ENCODE measurements at regions not wholly inside any gene's neighbourhood (a gene's known extent, or its start where the extent isn't known, plus 50 kb on each side); places are given as distances from the start of the nearest gene placed in this dataset.

DNA sequence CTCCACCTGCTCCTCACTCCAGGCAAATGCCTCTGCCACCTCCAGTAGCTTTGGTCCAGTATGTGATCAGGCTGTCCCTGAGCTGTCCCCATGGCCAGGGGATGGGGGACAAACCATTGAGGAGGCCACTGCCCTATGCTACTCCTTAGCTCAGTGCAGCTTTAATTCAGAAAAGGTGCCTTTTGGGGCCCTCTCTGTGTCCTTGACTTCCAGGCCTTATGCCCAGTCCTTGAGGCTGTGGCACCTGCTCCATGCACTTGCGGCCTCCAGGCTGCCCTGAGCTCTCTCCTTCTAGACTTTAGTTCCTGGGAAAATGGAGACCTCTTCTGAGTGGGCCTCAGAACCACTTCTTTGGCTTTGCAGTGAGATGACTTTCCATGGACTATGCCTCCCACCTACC lies 650.8 kb upstream of the CELF2 start:
- no peak for DNase-seq (ENCODE audit: low read depth)

DNA sequence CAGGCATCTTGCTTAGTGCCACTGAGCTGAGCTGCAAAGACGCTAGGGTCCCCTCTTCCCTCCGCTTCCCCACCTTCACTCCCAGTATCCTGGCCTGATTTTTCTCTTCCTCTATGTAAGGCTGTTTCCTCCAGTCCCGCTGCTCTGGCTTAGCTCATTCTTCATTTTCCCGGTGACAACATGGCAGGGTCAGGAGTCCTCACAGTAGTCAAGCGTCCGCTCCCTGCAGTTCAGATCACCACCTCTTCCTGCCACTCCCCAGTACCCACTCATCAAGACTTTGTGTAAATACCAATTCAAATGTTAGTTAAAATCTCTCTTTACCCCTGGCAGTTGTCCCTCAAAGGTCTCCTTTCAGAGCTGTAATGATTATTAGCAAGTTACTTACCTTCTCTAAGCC lies 650.4 kb upstream of the CELF2 start:
- no peak for DNase-seq (ENCODE audit: low read depth)

DNA sequence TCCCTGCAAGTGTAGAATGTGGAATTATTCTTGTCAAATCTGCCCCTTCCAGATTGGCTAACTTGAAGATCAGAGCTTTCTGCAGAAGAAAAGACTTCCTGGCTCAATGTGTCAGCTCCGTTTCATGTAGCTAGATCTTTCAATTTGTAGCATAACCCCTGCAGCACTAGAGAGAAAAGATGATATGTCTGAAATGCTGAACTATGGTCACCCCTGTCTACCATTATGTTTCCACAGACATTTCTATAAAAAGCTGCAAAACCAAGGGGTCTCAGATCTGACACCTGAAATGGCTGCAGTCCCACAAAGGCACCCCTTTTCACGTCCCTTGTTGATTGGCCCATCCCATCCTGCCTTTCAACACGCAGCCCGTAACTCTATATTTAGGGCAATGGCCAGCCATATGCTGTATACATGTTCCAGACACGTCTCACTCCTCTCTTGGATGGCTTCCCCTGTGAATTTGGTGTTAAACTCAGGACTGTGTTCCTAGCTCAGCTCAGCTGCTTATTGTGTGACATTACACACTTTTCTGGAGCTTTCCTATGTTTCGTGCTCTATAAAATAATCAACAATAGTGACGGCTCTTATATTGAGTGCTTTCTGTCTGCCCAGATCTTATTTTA lies 648.6 kb upstream of the CELF2 start:
- no peak for DNase-seq (ENCODE audit: low read depth)

DNA sequence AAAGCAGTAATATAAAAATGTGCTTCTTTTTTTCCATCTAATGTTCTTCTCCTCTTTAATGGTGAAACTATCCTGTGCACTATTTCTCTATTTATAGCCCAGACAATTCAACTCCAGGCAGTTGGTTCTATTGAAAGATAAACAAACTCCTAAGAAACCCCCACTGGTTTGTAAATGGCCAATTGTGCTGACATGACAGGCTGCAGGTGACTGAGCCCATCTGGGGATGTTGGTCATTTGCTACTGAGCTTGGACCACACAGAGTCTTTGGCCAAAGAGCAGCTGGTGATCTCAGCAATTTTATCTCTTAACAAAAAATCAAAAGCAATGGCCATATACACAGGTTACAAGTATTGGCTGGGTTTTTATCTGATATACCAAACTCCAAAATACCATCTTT lies 631.8 kb upstream of the CELF2 start:
- no peak for DNase-seq (ENCODE audit: low read depth)

DNA sequence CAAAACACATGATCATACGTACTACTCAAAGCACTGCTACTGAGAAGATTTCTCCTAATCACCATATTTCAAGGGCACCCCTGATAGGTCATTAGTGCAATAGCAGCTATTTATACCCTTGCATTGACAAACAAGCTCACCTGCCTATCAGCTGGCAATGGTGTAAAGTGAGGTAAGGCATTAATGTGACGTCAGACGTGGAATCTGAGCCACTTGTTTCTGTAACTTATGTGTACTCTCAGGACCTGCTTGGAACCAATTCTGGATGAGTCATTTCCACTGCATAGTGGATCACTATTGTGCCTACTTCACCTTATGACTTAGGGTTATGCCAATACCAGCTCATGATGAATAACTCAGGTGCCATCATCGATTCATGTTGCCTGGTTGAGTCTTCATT lies 628.5 kb upstream of the CELF2 start:
- DNase-seq (ENCODE audit: low read depth), result no peak

DNA sequence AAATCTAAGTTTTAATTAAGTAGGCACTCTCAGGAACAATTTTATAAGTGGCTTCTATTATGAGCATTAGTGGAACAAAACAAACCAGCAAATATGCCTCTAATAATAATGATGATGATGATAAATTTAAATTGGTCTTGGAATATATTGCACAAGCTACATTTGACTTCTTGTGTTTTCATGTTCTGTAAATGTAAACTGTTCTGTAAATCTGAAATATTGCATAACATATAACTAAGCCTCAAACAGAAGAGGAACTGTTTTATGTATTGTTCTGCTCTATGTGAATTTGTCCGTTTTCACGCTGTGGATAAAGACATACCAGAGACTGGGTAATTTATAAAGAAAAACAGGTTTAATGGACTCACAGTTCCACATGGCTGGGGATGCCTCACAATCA lies 625.2 kb upstream of the CELF2 start:
- DNase-seq (ENCODE audit: low read depth), result no peak

DNA sequence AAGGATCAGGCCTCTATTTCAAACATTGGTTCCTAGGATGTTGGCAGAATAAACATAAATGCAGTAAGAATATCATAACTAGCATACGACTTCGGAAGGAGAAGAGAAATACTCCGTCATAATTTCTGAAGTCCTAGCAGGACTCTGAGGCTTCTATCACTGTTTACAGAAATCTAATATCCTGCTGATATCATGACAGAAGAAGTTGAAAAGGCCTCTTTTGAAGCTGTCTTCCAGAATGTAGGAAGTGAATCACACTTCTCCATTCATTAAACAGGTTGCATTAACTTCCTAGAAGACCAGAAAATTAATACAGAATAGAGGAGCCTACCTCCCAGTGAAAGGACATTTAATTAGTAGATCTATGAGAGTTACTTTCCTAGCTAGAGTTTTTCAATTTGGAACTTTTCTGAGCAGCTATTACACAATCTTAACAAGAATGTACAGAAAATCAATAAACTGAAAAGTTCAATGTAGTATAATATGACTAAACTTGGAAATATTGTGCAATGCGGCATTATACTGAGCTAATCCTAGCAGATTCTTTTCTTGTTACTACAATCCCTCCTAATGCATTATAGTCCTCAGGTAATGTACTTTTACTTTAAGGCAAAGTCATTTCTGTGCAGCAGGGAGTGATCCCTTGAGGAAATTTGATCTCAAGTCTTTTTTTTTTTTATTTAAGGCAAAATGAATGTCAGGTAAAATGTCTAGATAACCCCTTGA lies 622.6 kb upstream of the CELF2 start:
- DNase-seq (ENCODE audit: low read depth), result no peak

DNA sequence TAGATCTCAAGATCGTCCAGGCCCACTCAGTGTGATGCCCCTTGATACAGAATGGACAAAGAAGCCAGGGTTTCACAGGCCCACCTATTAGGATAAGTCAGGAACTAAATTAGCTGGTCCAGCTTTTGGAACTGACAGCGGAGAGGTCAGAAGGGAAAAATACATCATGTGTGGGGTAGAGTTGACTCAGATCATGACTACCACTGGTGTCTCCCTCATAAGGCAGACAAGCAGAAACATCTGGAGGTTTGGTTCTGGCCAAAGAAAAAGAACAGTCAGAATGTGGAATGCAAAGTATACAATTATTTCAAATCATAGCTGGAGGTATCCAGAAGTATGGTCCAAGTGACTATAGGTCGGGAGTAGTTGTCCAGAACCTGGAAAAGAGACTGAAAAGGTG lies 621.1 kb upstream of the CELF2 start:
- DNase-seq (ENCODE audit: low read depth), result no peak

DNA sequence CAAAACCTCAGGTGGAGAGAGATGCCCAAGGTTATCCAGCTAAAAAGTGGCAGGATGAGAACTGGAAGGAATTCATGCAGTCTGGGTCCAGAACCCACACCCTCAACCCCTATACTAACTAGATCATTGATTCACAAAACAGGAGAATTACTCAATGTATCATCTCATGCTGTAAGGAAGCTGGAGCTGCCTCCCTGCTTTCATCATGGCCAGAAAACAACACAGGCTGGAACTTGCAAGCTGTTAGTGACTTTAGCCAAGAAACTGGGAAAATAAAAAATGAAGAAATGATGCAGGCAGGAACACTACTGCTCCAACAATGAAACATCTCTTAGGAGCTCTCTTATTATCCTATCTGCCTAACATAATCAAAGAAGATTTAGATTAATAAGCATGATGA lies 619.8 kb upstream of the CELF2 start:
- DNase-seq (ENCODE audit: low read depth), result no peak

DNA sequence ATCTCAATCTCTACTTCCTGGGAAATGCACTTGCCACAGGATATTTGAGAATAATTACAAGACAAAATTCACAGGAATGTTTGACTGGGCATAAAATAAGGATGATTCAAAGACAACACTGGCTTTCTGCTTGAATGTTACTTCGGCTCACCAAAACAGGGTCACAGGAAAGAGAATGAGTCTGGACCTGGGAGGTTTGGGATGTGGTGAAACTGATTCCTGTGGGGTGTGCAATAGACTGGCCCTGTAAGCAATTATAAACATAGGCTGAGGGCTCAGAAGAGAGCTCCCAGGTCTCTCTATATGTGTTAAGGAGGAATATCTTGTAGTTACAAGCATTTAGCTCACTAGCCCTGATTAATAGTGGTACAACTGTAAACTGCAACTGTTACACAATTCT lies 613.9 kb upstream of the CELF2 start:
- no peak for DNase-seq (ENCODE audit: low read depth)

DNA sequence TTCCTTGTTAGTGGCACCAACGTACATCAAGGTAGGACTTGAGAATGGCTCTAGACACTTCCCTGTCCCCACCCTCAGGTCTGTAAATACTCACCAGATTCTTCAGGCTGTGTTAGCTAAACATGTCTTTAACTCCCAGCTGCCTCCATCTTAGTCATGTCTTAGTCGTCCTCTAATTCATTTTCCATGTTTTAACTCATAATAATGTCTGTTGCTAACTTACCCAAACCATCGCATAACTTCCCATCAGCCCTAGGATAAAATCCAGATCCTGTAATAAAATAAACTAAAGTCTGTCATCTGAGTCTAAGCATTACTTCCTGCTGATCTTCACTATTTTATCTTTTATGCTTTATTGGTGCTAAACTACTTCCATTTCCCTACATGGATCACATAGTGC lies 600.0 kb upstream of the CELF2 start:
- DNase-seq (ENCODE audit: low read depth), result no peak

DNA sequence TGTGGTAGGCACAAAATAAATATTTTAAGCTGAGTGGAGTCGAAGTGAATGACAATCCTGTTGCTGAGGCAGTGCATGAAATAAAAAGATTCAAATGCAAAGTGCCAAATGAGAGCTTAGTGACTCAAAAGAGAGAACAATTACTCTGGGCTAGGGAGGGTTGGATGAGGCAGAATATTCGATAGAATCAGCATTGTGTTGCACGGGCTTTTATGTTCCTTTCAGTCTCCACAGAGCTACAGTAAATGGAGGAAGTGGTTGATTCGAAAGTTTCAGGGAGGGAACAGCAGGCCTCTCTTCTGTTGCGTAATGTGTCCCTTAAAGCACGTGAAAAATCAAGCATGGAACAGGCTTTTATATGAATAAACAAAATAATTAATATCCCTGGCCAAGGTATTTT lies 599.3 kb upstream of the CELF2 start:
- DNase-seq (ENCODE audit: low read depth), result no peak

DNA sequence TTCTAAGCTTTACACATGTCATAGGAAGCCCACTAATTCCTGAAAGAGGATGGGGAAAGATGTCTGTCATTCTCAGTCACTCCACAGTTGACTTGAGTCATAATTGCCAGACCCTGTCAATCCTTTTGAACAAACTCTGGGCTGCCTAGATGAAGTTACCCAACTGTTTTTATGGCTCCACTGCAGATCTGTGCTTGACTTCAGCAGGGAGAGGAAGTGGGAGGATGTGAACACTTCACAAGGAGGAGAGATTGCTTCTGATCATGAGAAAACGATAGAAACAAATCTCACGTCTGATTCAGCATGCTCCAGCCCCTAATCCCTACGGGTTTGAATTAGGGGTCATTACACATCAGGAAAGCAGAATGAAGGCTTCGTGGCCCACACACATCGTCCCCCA lies 596.6 kb upstream of the CELF2 start:
- no peak for DNase-seq (ENCODE audit: low read depth)

DNA sequence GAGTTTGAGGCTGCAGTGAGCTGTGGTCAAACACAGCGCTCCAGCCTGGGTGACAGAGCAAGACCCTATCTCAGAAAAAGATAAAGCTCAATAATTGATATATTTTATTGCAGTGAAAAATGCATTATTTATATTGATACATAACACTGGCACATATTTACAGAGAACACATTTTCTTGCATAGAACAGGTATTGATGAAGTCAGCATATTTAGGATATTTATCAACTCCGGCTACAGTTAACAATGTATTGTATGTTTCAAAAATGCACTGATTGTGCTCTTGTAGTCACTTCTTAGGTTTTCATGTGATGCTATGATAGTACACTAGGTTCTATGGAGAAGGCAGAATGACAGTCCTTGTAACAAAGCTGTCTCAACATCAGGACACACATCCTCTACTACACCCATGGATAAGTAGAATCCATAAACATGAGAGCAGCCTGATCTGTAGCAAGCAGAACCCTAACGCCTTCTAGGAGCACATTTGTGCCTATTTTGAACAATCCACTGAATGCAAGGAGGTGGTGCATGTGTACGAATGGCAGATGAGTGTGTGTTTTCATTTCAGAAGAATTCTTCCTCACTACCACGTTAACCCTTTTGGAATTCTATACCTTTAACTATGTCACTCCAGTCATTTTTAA lies 586.1 kb upstream of the CELF2 start:
- DNase-seq (ENCODE audit: low read depth), result no peak

DNA sequence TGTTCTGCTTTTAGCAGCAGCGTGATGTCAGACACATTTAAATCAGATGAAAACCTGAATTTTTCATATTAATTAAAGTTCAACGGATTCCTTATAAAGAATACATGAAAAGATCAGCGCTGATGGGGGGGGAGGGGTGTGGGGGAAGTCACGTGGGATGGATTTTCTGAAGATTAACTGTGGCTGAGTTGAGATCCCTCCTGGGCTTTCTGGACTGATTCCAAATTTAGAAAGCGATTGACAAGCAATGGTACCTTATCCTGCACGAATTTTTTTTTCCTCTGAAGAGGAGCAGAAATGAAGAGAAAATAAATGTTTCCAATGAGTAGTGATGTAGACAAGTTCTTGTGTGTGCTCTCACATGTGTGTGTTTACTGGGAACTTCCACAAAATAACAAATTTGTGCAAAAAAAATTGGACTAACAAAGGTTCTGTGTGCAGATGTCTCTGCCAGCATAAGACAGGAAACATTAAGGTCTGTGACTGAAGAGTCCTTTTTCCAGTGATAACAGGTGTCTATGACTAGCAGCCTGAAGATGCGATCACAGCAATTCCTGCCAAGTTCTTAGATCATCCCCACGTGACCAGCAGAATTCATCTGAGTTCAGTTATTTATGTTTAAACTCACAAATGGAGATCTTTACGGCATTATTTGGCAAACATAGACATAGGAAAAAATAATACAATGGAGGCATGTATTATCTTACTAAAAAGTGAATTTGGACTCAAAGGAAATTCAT lies 585.2 kb upstream of the CELF2 start:
- no peak for DNase-seq (ENCODE audit: low read depth)

DNA sequence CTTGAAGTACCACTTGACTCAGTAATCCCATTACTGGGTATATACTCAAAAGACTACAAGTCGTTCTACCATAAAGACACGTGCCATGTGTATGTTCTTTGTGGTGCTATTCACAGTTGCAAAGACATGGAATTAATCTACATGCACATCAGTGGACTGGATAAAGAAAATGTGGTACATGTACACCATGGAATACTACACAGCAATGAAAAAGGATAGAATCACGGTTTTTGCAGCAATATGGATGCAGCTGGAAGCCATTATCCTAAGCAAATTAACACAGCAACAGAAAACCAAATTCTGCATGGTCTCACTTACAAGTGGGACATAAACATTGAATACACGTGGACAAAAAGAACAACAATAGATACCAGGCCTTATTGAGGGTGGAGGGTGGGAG lies 583.4 kb upstream of the CELF2 start:
- no peak for DNase-seq (ENCODE audit: low read depth)

DNA sequence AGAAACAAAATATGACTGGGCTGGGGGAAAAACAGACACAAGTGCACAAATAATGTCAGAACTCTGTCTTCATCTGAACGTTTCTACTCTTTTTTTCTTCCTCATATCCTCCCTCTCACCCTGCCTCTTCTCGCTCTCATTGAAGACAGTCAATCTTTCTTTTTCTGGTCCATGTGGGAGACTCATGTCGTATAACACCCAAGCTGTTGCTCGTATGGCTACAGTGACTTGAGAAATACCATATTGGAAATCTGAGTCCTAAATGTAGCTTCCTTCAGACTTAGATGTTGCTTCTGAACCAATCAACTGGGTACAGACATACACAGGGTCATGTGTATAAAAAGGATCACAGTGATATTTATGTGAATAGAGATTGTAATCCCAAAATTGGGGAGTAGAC lies 579.8 kb upstream of the CELF2 start:
- no peak for DNase-seq (ENCODE audit: low read depth)

DNA sequence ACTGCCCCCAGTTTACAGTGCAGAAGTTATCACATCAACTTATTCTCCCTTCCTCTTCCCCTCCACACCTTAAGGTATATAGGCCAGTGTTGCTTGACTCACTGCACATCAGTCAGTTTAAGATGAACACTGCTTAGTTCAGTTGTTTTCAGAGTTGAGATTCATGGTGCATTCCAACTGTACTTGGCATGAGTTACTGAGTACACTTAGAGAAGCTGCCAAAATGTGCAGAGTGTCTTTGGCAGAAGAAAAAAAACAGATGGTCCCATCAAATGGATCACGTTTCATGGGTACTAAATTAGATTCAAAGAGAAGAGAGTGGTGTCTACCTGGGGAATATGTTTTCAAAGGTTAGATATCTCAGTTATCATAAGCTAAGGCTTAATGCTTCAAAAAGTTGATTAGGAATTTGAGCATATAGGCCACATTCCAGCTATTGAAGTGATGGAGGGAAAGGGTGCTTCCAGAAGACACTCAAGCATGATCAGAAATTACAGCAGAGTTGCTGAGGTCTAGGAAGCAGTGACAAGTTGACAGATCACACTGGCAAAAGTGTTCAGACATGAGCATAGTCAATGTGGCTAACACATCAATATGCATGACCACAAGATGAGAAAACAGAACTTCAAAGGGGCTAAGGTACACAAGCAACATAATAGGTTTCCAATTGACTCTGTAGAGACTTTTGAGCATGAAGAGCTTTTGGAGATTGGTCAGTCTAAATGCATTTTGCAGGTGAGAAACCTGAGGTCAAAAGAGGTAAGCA lies 579.2 kb upstream of the CELF2 start:
- no peak for DNase-seq (ENCODE audit: low read depth)

DNA sequence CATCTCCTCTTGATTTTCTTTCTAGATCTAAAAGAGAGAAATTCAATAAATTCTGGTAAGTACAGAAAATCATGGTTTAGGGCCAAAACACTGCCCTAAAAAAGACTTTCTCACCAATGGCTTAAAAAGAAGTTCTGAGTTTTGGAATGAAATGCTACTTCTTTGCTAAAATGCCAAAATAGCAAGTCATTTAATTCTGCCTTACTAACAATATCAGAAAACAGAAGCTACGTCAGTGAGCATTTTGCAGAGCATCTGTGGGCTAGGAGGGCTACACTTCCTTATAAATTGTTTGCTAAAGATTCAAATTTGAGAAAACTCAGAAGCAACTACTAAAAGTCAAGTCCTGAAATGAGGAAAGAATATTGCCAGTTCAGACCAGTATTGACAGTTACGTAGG lies 560.8 kb upstream of the CELF2 start:
- no peak for DNase-seq (ENCODE audit: low read depth)

DNA sequence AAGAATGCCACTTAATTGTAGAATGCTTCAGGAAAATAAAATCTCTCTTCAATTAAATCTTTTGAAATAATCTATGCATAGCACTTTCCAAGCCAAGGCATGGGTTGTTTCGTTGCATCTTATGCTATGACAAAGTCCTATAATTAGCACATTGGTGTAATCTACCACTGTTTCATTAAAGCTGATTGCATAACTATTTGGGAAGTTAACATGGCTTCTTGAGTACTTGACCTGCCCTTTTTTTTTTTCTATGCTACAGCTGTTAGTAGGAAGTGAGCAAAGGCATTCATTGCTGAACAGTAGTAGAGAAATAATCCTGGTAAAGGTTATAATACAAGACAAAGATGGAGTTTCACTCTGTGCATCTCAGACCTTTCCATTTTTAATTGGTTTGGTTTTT lies 557.2 kb upstream of the CELF2 start:
- no peak for DNase-seq (ENCODE audit: low read depth)

DNA sequence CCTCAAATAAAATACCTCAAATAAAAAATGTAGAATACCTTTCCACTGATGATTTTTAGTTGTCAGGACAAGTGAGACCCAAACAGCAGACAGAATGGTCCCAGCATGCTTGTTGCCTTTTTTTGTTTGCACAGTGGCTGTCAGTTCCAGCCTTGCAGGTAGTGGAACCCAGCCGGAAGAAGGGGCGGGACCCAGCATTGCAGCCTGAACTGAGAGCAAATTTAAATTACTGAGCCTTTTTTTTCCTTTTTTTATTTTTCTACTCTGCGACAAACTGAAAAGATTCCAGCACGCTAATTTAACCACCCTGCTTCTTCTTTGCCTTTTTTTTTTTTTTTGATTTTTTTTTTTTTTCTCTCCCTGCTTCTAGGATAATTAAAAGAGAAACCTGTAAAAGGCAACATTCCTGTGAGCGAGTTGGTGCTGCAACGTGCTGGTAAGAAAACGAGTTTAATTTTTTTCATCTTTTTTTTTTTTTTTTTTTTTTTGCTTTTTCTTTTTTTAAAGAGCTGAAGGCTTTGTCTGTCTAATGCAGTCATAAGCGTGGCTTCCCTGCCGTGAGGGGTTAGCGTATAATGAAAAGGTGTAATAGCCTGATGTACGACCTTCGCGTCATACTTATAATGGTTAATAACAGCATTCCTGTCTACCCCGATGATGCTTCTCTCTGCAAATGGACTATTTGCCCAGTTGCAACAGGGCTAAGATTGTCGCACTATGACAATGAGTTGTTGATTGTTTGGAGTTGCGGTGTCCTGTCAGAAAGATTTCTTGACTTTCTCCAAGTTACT lies 555.3 kb upstream of the CELF2 start:
- no peak for DNase-seq (ENCODE audit: low read depth)

Data from stimulated activated CD8-positive, alpha-beta memory T cell treated with anti-CD3 and anti-CD28 coated beads, Interleukin-7, amount 100 ng/mL, for 24 hours (primary cell).